ENCODE measurements at regions not wholly inside any gene's neighbourhood (a gene's known extent, or its start where the extent isn't known, plus 50 kb on each side); places are given as distances from the start of the nearest gene placed in this dataset.

- TF ChIP-seq CTCF (IDR thresholded peaks at IDR 0.05; ENCODE audit: insufficient read depth, low read depth, low read length) (no peak), EZH2 (IDR thresholded peaks at IDR 0.05; ENCODE audit: insufficient read depth, low read length) (no peak)
Measured at GRCh38 chr4:1561286-1561990, 122.7 kb downstream of the FAM53A start.

All from astrocyte (in vitro differentiated cells and primary cell).